Immature natural killer cell (primary cell): ENCODE measurements at regions not wholly inside any gene's neighbourhood (a gene's known extent, or its start where the extent isn't known, plus 50 kb on each side); places are given as distances from the start of the nearest gene placed in this dataset.

Experiments used
- DNase-seq, 3 donors: peaks; one replicate each; pipeline ENCODE4 v3.0.0; 2022; ENCODE audit warnings: mixed read lengths in 1 of 3
- H3K27ac Mint-ChIP-seq, 6 donors: one replicate each; pipeline ENCODE4 v1.8.0; 2020; ENCODE audit warnings: mixed read lengths in 6 of 6, mild to moderate bottlenecking in 5 of 6, inconsistent platforms in 4 of 6, moderate library complexity in 3 of 6
- H3K27me3 Mint-ChIP-seq, 3 donors: one replicate each; pipeline ENCODE4 v1.8.0; 2020 to 2021; ENCODE audit warnings: low read depth in 3 of 3, mild to moderate bottlenecking in 3 of 3, mixed read lengths in 3 of 3, moderate library complexity in 3 of 3, inconsistent platforms in 1 of 3
- H3K36me3 Mint-ChIP-seq, 3 donors: one replicate each; pipeline ENCODE4 v1.8.0; 2020; ENCODE audit warnings: mixed read lengths in 3 of 3, inconsistent platforms in 2 of 3, mild to moderate bottlenecking in 2 of 3
- H3K4me1 Mint-ChIP-seq, 2 donors: one replicate each; pipeline ENCODE4 v1.8.0; 2020; ENCODE audit warnings: inconsistent platforms in 2 of 2, mild to moderate bottlenecking in 2 of 2, mixed read lengths in 2 of 2, moderate library complexity in 1 of 2
- H3K4me3 Mint-ChIP-seq, 5 donors: one replicate each; pipeline ENCODE4 v1.8.0; 2020; ENCODE audit warnings: mild to moderate bottlenecking in 5 of 5, mixed read lengths in 5 of 5, inconsistent platforms in 3 of 5, moderate library complexity in 3 of 5
- H3K9me3 Mint-ChIP-seq, 6 donors: one replicate each; pipeline ENCODE4 v1.8.0; 2020; ENCODE audit warnings: mild to moderate bottlenecking in 6 of 6, mixed read lengths in 6 of 6, inconsistent platforms in 4 of 6, moderate library complexity in 3 of 6

- H3K27me3 Mint-ChIP-seq, result peaks cover 8 to 11% (median 10%) of the 10 kb centered on the region in 3 donors
- no peaks in the 10 kb centered on the region for H3K36me3 Mint-ChIP-seq
- H3K4me1 Mint-ChIP-seq, result no peaks in the 10 kb centered on the region
- no peak for DNase-seq
- no peak overlapping the region for H3K4me3 Mint-ChIP-seq
- no peaks in the 10 kb centered on the region for H3K9me3 Mint-ChIP-seq
- H3K27ac Mint-ChIP-seq, result no peak overlapping the region
Measured at GRCh38 chr3:187568171-187568570, 102.0 kb downstream of the SST start.

DNA sequence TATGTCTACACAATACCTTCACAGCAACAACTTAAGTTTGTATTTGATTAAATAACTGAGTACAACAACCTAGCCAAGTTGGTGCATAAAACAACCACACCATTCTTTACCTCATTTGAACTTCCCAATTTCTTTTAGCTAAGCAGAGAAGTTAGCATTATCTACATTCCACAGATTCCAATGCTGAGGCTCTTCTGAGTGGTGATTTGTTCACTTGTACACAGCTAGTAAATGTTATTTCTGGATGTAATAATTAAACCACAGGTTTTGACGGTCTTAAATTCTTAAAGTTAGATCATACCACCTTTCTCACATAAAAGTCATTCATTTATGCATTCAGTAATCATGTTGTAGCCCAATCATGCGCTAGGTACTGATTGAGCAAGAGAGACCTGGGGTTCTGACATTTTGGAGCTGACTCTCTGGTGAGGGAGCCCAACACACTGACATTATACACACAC, 102.5 kb downstream of the SST start:
- Mint-ChIP-seq H3K4me3 (no peak overlapping the region), H3K4me1 (no peaks in the 10 kb centered on the region), H3K27ac (no peak overlapping the region), H3K27me3 (peaks cover 8 to 11% (median 10%) of the 10 kb centered on the region in 3 donors), H3K36me3 (no peaks in the 10 kb centered on the region), H3K9me3 (no peaks in the 10 kb centered on the region)
- DNase-seq, result no peak

GRCh38 chr3:187567021-187567420, 103.2 kb downstream of the SST start:
- no peaks in the 10 kb centered on the region for H3K4me1 Mint-ChIP-seq
- no peaks in the 10 kb centered on the region for H3K9me3 Mint-ChIP-seq
- H3K27me3 Mint-ChIP-seq, result peaks cover 6 to 11% (median 8%) of the 10 kb centered on the region in 3 donors
- no peak overlapping the region for H3K27ac Mint-ChIP-seq
- H3K36me3 Mint-ChIP-seq, result no peaks in the 10 kb centered on the region
- H3K4me3 Mint-ChIP-seq, result no peak overlapping the region
- no peak for DNase-seq

- H3K4me3 Mint-ChIP-seq, result no peak overlapping the region
- no peak for DNase-seq
- no peaks in the 10 kb centered on the region for H3K4me1 Mint-ChIP-seq
Measured at GRCh38 chr3:187565701-187566100, 104.5 kb downstream of the SST start.

DNA sequence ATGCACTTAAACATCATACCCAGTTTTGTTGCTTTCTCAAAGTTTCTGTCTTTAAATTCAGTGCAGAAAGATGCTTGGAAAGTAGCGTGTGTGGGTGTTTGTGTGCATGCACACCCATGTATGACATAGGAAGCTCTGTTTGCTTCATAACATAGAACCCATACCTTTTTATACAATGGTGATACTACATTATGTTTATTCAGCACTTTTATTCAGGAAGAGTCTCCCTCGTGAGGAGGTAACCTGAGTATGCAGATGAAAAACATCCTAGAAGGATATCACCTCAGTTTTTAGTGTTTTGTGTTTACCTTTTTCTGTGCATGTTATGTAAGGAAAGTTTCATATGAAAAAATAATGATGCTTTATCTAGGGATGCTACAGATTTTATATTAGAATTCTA, 111.2 kb downstream of the SST start:
- H3K36me3 Mint-ChIP-seq, result no peaks in the 10 kb centered on the region
- H3K9me3 Mint-ChIP-seq, result no peaks in the 10 kb centered on the region
- DNase-seq, result no peak
- no peaks in the 10 kb centered on the region for H3K4me1 Mint-ChIP-seq
- H3K27ac Mint-ChIP-seq, result no peak overlapping the region
- peaks cover 0 to 2% (median 2%) of the 10 kb centered on the region in 3 donors for H3K27me3 Mint-ChIP-seq
- H3K4me3 Mint-ChIP-seq, result no peak overlapping the region

More at GRCh38 chr3:187565701-187566100, 104.5 kb downstream of the SST start:
- Mint-ChIP-seq H3K36me3 (no peaks in the 10 kb centered on the region), H3K9me3 (no peaks in the 10 kb centered on the region), H3K27ac (no peak overlapping the region), H3K27me3 (peaks cover 6 to 9% (median 8%) of the 10 kb centered on the region in 3 donors)

DNA sequence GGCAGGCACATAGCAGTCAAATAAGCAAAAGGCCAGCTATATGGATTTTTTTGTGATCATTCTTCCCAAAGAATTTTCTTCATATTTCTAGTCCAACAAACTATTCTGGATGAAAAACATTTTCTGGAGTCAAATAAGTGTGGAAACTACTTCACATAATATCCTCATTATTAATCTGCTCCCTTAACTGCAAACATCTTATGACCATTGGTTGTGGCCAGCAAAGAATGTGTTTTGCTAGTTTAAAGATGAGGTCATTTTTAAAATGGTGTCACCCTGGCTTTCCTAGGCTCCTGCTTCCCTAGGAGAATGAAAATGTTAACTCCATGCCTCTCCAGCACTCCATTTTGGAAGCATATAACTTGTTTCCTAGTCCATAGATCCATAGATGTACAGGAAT, 118.8 kb downstream of the SST start:
- no peaks in the 10 kb centered on the region for H3K4me1 Mint-ChIP-seq
- no peaks in the 10 kb centered on the region for H3K9me3 Mint-ChIP-seq
- H3K36me3 Mint-ChIP-seq, result no peaks in the 10 kb centered on the region
- no peak overlapping the region for H3K4me3 Mint-ChIP-seq
- peaks cover 6 to 9% (median 8%) of the 10 kb centered on the region in 3 donors for H3K27me3 Mint-ChIP-seq
- H3K27ac Mint-ChIP-seq, result no peak overlapping the region
- no peak for DNase-seq

GRCh38 chr3:187550446-187550845, 119.7 kb downstream of the SST start:
- Mint-ChIP-seq H3K4me3 (no peak overlapping the region), H3K4me1 (no peaks in the 10 kb centered on the region), H3K36me3 (no peaks in the 10 kb centered on the region), H3K27me3 (peaks cover 6 to 10% (median 10%) of the 10 kb centered on the region in 3 donors), H3K9me3 (no peaks in the 10 kb centered on the region), H3K27ac (no peak overlapping the region)
- no peak for DNase-seq

DNA sequence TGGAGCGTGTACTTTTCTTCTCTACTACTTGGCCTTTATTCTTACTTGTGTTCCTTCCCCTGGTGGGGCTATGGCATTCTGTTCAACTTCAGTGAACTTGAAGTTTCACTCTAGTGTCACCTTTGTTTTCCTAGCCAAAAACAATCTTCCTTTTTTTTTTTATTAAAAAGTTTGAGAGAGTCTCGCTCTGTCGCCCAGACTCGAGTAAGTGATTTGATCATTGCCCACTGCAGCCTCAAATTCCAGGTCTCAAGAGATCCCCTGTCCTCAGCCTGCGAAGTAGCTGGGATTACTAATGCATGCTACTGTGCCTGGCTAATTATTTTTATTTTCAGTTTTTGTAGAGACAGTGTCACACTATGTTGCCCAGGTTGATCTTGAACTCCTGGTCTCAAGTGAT, 124.8 kb downstream of the SST start:
- Mint-ChIP-seq H3K27me3 (peaks cover 10 to 14% (median 10%) of the 10 kb centered on the region in 3 donors), H3K9me3 (peaks cover 0 to 5% (median under 1%) of the 10 kb centered on the region in 6 donors), H3K4me3 (no peak overlapping the region)

GRCh38 chr3:187544326-187544725, 125.9 kb downstream of the SST start:
- Mint-ChIP-seq H3K27ac (no peak overlapping the region), H3K27me3 (peaks cover 9 to 15% (median 10%) of the 10 kb centered on the region in 3 donors), H3K9me3 (peaks cover 0 to 5% (median 1%) of the 10 kb centered on the region in 6 donors), H3K36me3 (no peaks in the 10 kb centered on the region), H3K4me3 (no peak overlapping the region), H3K4me1 (no peaks in the 10 kb centered on the region)
- DNase-seq, result no peak

More for the DNA sequence above, 124.8 kb downstream of the SST start:
- Mint-ChIP-seq H3K27ac (no peak overlapping the region), H3K36me3 (no peaks in the 10 kb centered on the region), H3K4me1 (no peaks in the 10 kb centered on the region)
- DNase-seq, result no peak

GRCh38 chr3:187540847-187541246, 129.3 kb downstream of the SST start:
- peaks cover 2 to 8% (median 4%) of the 10 kb centered on the region in 3 donors for H3K27me3 Mint-ChIP-seq
- H3K36me3 Mint-ChIP-seq, result no peaks in the 10 kb centered on the region
- no peaks in the 10 kb centered on the region for H3K4me1 Mint-ChIP-seq
- peaks cover 0 to 5% (median 1%) of the 10 kb centered on the region in 6 donors for H3K9me3 Mint-ChIP-seq
- no peak overlapping the region for H3K4me3 Mint-ChIP-seq
- DNase-seq, result no peak
- H3K27ac Mint-ChIP-seq, result no peak overlapping the region

GRCh38 chr3:187536185-187536584, 134.0 kb downstream of the SST start:
- Mint-ChIP-seq H3K27ac (no peak overlapping the region), H3K27me3 (peaks cover 2 to 16% (median 8%) of the 10 kb centered on the region in 3 donors), H3K36me3 (no peaks in the 10 kb centered on the region), H3K4me1 (no peaks in the 10 kb centered on the region), H3K9me3 (peaks cover 0 to 5% (median 3%) of the 10 kb centered on the region in 6 donors), H3K4me3 (no peak overlapping the region)
- no peak for DNase-seq

GRCh38 chr3:187533797-187534196, 136.4 kb downstream of the SST start:
- Mint-ChIP-seq H3K27ac (no peak overlapping the region), H3K36me3 (no peaks in the 10 kb centered on the region), H3K4me1 (no peaks in the 10 kb centered on the region), H3K27me3 (peaks cover 0 to 14% (median 5%) of the 10 kb centered on the region in 3 donors), H3K4me3 (no peak overlapping the region), H3K9me3 (peaks cover 0 to 5% (median 0%) of the 10 kb centered on the region in 6 donors)
- no peak for DNase-seq

DNA sequence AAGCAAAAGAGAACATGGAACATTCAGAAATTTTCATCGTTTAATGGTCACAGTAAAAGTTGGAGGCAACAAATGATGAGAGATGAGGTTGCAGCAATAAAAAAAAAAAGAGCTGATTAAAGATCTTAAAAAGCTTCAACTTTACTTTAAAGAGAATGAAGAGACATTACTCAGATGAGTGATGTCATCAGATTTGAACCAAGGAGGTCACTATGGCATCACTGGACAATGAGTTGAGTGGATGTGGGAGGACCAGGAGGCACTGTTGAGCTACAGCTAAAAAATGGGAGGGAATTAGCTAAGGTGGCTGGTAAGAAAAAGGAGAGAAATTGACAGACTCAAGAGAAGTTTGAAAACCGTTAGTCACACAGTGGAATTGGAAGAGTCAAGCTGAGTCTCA, 138.4 kb downstream of the SST start:
- Mint-ChIP-seq H3K4me3 (no peak overlapping the region), H3K9me3 (peaks cover 0 to 5% (median 0%) of the 10 kb centered on the region in 6 donors), H3K27me3 (peaks cover 0 to 14% (median 8%) of the 10 kb centered on the region in 3 donors), H3K4me1 (no peaks in the 10 kb centered on the region), H3K36me3 (no peaks in the 10 kb centered on the region), H3K27ac (no peak overlapping the region)
- DNase-seq, result no peak

- no peaks in the 10 kb centered on the region for H3K9me3 Mint-ChIP-seq
- no peaks in the 10 kb centered on the region for H3K4me1 Mint-ChIP-seq
- no peak overlapping the region for H3K4me3 Mint-ChIP-seq
- no peaks in the 10 kb centered on the region for H3K36me3 Mint-ChIP-seq
- no peak for DNase-seq
- no peak overlapping the region for H3K27ac Mint-ChIP-seq
- H3K27me3 Mint-ChIP-seq, result peaks cover 0 to 7% (median 2%) of the 10 kb centered on the region in 3 donors
Measured at GRCh38 chr3:187522890-187523289, 147.3 kb downstream of the SST start.

- H3K27me3 Mint-ChIP-seq, result peaks cover 0 to 9% (median 1%) of the 10 kb centered on the region in 3 donors
- H3K27ac Mint-ChIP-seq, result no peak overlapping the region
- H3K9me3 Mint-ChIP-seq, result no peaks in the 10 kb centered on the region
- H3K4me3 Mint-ChIP-seq, result no peak overlapping the region
- H3K36me3 Mint-ChIP-seq, result no peaks in the 10 kb centered on the region
- DNase-seq, result no peak
- no peaks in the 10 kb centered on the region for H3K4me1 Mint-ChIP-seq
Measured at GRCh38 chr3:187522293-187522692, 147.9 kb downstream of the SST start.
